ENCODE measurements at regions not wholly inside any gene's neighbourhood (a gene's known extent, or its start where the extent isn't known, plus 50 kb on each side); places are given as distances from the start of the nearest gene placed in this dataset.
"Not testable (repeated sequence)": the region's sequence is repeated elsewhere in the genome, so short reads cannot be mapped to it uniquely, and the experiment has no call there.

DNA sequence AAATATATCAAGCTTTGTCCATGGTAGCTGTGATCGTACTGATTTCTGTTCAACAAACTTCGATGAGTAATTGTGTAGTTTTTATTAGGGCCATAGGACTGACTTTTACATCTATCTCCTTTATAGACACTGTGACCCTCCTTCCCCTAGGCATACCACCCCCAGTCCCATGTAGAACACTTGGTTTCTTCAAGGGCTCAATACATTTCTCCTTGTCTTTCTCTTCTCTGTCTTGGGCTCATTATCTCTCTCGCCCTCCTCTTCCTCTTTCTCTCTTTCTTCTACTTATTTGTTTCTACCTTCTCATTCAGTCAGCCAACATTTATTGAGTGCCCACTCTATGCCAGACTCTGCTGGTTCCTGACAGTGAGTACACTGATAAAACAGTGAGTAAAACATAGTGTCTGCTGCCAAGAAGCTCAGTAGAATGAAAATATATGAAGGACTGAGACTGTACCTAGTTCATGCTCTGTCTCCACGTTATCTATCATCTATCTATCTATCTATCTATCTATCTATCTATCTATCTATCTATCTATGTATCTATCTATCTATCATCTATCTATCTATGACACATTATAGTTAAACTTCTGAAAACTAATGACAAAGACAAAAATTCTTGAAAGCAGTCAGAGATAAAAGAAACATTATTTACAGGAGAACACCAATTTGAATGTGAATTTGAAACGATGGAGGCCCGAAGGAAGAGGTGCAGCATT is 122.8 kb downstream of the RBMX2 start:
- H3K27me3 ChIP-seq (ENCODE audit: insufficient read depth, low read length): no peaks in the 10 kb centered on the region
- H3K9me3 ChIP-seq (ENCODE audit: low read length): no peaks in the 10 kb centered on the region
- H3K4me3 ChIP-seq (ENCODE audit: low read length): no peak overlapping the region
- peak overlapping the region; percentile 40 for H2AFZ ChIP-seq (ENCODE audit: low read depth, low read length)
- no peaks in the 10 kb centered on the region for H3K36me3 ChIP-seq (ENCODE audit: insufficient read depth, low read length)
- H3K4me1 ChIP-seq (ENCODE audit: insufficient read depth, low read length): no peaks in the 10 kb centered on the region

DNA sequence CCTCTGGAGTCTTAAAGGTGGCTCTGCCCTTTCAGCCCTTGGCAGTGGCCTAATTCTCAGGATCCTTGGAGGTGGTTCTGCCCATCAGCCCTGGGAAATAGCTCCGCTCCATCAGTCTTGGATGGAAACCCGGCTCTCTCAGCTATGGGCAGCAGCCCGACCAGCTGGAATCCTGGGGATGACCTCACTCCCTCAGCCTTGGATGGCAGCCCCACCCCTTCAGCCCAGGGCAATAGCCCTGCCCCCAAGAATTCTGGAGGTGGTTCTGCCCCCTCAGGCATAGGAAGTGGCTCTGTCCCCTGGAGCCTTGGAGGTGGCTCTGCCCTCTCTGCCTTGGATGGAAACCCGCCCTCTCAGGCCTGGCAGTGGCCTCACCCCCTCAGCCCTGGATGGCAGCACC is 127.7 kb downstream of the RBMX2 start:
- no peaks in the 10 kb centered on the region for H3K4me1 ChIP-seq (ENCODE audit: insufficient read depth, low read length)

DNA sequence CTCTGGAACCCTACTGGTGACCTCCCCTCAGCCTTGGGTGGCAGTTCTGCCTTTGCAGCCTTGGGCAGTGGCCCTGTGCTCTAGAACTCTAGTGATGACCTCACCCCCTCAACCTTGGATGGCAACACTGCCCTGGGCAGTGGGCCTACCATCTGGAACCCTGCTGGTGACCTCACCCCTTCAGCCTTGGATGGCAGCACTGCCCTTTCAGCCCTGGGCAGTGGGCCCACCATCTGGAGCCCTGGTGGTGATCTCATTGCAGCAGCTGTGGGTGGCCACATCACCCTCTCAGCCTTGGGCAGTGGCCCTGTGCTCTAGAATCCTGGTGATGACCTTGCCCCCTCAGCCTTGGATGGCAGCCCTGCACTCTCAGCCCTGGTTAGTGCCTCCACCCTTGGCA is 129.3 kb downstream of the RBMX2 start:
- H2AFZ ChIP-seq (ENCODE audit: low read depth, low read length): no peak overlapping the region
- H3K9me3 ChIP-seq (ENCODE audit: low read length): no peaks in the 10 kb centered on the region
- H3K4me1 ChIP-seq (ENCODE audit: insufficient read depth, low read length): no peaks in the 10 kb centered on the region
- H3K36me3 ChIP-seq (ENCODE audit: insufficient read depth, low read length): no peaks in the 10 kb centered on the region
- no peak overlapping the region for H3K4me3 ChIP-seq (ENCODE audit: low read length)
- H3K27me3 ChIP-seq (ENCODE audit: insufficient read depth, low read length): peaks cover 9% of the 10 kb centered on the region

More for the DNA sequence above, 127.7 kb downstream of the RBMX2 start:
- Histone ChIP-seq H2AFZ (ENCODE audit: low read depth, low read length) (no peak overlapping the region), H3K27me3 (ENCODE audit: insufficient read depth, low read length) (peaks cover 8% of the 10 kb centered on the region), H3K9me3 (ENCODE audit: low read length) (no peaks in the 10 kb centered on the region), H3K36me3 (ENCODE audit: insufficient read depth, low read length) (no peaks in the 10 kb centered on the region), H3K4me3 (ENCODE audit: low read length) (no peak overlapping the region)

DNA sequence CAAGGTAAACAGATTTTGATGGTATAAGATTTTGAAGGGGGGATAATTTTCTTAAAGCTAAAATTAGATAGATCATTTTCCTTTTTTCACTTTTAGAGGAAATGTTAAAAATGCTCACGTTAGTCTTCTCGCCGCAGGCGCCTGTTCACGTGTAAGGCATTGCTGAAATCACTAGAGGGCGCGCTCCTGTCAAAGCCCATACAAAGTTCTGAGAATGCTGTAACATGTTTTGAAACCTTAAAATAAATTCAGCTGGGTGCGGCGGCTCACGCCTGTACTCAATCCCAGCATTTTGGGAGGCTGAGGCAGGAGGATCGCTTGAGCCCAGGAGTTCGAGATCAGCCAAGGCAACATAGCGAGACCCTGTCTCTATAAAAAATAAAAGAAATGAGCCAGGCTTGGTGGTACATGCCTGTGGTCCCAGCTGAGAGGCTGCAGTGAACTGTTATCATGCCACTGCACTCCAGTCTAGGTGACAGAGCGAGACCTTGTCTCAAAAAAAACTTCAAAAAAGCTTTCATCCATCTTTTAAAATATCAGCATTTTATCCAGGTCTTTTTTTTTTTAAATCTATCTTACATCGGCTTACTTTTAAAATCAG is 138.0 kb downstream of the RBMX2 start:
- Histone ChIP-seq H3K9me3 (ENCODE audit: low read length) (no peaks in the 10 kb centered on the region), H3K4me1 (ENCODE audit: insufficient read depth, low read length) (no peaks in the 10 kb centered on the region), H3K36me3 (ENCODE audit: insufficient read depth, low read length) (no peaks in the 10 kb centered on the region), H2AFZ (ENCODE audit: low read depth, low read length) (no peak overlapping the region), H3K4me3 (ENCODE audit: low read length) (no peak overlapping the region), H3K27me3 (ENCODE audit: insufficient read depth, low read length) (peaks cover 18% of the 10 kb centered on the region)

DNA sequence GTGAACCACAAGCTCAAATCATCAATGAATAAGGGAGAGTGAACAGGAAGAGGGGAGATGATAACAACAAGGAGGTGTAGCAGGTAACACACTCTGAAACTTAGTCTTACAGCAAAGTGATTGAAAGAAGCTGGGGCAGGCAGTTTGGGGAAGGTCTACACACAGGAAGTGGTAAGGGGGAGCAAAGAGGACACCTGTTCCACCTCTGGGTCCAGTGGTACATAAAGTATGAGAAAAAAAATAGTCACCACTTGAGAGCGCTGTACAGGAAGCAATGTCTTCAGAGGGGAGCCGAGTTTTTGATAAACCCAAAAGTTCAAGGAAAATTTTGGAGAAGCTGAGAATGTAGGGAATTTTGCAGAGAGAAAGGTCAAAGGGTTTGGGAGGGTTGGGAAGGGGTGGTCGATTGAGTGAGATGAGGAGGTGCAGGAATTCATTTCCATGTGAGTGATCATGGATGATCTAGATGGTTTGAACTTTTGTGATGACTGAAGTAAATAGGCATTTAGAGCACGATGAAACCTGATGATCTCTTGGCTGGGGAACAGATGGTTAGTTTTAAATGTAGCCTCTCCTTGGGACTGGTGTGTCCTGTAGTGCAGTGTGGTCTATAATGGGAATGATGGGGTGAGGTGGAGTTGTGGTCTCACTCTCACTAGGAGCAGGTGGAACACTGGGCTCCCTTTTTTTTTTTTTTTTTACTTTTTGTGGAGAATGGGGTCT is 142.0 kb downstream of the RBMX2 start:
- H3K36me3 ChIP-seq (ENCODE audit: insufficient read depth, low read length): no peaks in the 10 kb centered on the region
- no peaks in the 10 kb centered on the region for H3K4me1 ChIP-seq (ENCODE audit: insufficient read depth, low read length)
- H3K4me3 ChIP-seq (ENCODE audit: low read length): no peak overlapping the region
- peaks cover 4% of the 10 kb centered on the region for H3K27me3 ChIP-seq (ENCODE audit: insufficient read depth, low read length)
- H2AFZ ChIP-seq (ENCODE audit: low read depth, low read length): no peak overlapping the region
- H3K9me3 ChIP-seq (ENCODE audit: low read length): no peaks in the 10 kb centered on the region

DNA sequence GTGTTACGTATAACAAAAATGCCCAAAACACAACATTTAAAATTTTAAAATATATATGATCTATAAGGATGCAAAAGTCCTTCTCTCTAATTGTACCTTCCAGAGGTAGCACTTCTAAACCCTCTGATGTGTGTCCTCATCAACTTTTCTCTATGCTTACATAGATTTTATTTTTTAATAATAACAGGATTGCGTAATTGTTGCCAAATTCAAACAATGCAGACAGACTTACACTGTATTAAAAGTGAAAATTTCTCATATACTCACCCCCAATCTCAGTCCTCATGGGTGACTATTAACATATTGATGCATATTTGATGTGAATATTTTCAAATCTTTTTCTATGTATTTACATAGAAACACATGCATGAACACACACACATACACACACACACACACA is 144.0 kb downstream of the RBMX2 start:
- Histone ChIP-seq H2AFZ (ENCODE audit: low read depth, low read length) (no peak overlapping the region), H3K9me3 (ENCODE audit: low read length) (no peaks in the 10 kb centered on the region), H3K4me1 (ENCODE audit: insufficient read depth, low read length) (no peaks in the 10 kb centered on the region), H3K27me3 (ENCODE audit: insufficient read depth, low read length) (peaks cover 4% of the 10 kb centered on the region), H3K4me3 (ENCODE audit: low read length) (no peak overlapping the region), H3K36me3 (ENCODE audit: insufficient read depth, low read length) (no peaks in the 10 kb centered on the region)

DNA sequence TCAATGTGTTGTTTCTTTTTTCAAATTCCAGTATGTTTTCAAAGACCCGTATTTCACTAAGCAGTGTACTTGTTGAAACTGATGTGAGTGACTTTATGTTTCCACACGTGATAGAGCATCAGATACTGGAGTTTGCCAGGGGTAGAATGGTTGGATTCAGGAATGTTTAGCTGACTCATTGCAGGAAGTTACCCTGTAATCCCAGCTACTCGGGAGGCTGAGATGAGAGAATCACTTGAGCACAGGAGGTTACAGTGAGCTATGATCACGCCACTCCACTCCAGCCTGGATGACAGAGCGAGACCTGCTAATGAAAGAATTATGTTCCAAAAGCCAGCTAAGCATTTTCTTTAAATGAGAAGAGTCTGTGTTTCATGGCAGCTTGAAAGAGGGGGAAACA is 147.6 kb downstream of the RBMX2 start:
- peaks cover 15% of the 10 kb centered on the region for H3K27me3 ChIP-seq (ENCODE audit: insufficient read depth, low read length)
- H3K4me3 ChIP-seq (ENCODE audit: low read length); H3K9me3 ChIP-seq (ENCODE audit: low read length); H3K4me1 ChIP-seq (ENCODE audit: insufficient read depth, low read length); H2AFZ ChIP-seq (ENCODE audit: low read depth, low read length); H3K36me3 ChIP-seq (ENCODE audit: insufficient read depth, low read length): not testable (repeated sequence)

DNA sequence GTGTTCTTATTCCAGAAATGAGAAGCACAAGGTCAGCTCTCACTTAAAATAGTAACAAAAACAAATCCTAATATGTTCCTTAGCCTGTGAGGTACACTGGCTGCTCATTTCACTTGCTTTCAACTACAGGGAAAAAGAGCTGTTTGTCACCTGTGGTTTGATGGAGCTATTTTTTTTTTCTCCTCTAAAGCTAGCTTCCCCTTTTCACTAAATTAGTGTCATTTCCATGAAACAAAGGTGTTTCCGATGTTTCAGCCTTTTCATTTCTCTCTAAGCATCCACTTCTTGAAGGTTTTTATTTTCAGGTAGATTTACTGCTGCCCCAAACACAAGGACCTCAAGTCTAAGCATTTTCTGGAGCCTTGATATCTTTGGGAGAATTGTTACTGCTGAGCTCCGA is 148.6 kb downstream of the RBMX2 start:
- peaks cover 15% of the 10 kb centered on the region for H3K27me3 ChIP-seq (ENCODE audit: insufficient read depth, low read length)
- no peak overlapping the region for H2AFZ ChIP-seq (ENCODE audit: low read depth, low read length)
- H3K4me3 ChIP-seq (ENCODE audit: low read length): no peak overlapping the region
- H3K9me3 ChIP-seq (ENCODE audit: low read length): no peaks in the 10 kb centered on the region
- H3K4me1 ChIP-seq (ENCODE audit: insufficient read depth, low read length): no peaks in the 10 kb centered on the region
- no peaks in the 10 kb centered on the region for H3K36me3 ChIP-seq (ENCODE audit: insufficient read depth, low read length)

DNA sequence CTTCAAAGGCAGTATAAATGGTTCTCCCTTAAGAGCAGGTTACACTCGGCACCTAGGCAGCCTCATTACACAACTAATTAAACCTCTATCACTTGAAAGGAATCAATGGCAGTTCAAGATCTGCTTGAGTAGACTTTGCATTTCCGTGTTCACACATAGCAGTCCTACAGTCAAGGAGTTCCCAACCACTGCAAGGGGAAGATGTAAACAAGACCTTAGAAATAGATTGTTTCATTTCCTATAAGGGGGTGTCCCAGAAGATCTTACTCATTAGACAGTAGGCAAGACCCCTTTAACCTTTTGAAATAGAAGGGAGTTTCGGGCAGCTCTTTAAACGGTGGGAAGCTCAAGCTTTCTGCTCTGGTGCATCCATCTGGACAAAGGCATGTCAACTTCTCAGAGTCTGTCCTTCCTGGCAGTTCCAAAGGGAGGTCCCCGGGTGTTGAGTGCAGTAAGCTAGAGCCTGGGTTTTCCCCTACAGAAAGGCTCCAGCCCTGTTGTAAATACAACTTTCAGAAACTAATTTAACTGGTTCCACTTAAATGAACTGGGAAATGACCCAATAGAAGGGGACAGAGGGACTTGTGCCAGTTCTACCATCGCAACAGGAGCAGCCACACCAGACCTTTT is 150.8 kb downstream of the RBMX2 start:
- no peaks in the 10 kb centered on the region for H3K36me3 ChIP-seq (ENCODE audit: insufficient read depth, low read length)
- no peak overlapping the region for H3K4me3 ChIP-seq (ENCODE audit: low read length)
- no peaks in the 10 kb centered on the region for H3K9me3 ChIP-seq (ENCODE audit: low read length)
- no peak overlapping the region for H2AFZ ChIP-seq (ENCODE audit: low read depth, low read length)
- peaks cover 14% of the 10 kb centered on the region for H3K27me3 ChIP-seq (ENCODE audit: insufficient read depth, low read length)
- no peaks in the 10 kb centered on the region for H3K4me1 ChIP-seq (ENCODE audit: insufficient read depth, low read length)

DNA sequence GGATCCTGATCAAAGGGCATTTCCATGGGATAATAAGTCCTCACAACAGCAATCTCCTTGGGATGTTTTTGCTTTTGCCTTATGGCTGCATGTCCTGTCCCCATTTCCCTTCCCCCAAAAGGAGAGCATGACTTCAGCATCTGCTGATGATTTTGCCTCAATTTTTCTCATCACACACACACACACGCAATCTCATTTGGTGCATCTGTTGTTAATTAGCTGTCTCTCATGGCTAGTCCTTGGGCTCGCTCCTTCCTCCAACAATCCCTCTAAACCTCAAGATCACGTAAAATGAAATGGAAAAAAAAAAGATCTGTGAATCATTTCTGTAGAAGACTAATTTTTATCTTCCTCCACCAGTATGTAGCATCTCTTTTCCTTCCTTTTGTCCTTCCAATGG is 153.6 kb downstream of the RBMX2 start:
- no peaks in the 10 kb centered on the region for H3K4me1 ChIP-seq (ENCODE audit: insufficient read depth, low read length)
- H3K36me3 ChIP-seq (ENCODE audit: insufficient read depth, low read length): no peaks in the 10 kb centered on the region
- H3K27me3 ChIP-seq (ENCODE audit: insufficient read depth, low read length): peaks cover 11% of the 10 kb centered on the region
- H3K9me3 ChIP-seq (ENCODE audit: low read length): no peaks in the 10 kb centered on the region
- H2AFZ ChIP-seq (ENCODE audit: low read depth, low read length): no peak overlapping the region
- no peak overlapping the region for H3K4me3 ChIP-seq (ENCODE audit: low read length)

DNA sequence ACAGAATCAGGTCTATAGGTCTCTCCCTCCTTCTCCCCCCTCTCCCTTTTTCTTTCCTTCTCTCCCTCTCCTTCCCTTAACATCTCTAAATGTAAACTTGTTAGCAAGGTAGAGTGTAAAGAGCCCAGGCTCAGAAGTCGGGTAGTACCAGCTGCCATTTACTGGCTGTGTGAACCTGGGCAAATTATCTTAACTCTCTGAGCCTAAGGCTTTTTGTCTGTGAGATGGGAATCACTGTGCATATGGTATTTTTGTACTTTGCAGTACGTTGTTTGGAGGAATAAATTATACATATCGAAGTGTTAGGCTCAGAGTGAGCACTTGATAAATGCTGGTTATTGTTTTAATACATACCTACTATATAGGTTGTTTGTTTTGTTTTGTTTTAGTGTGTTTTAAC is 154.0 kb downstream of the RBMX2 start:
- Histone ChIP-seq H3K4me3 (ENCODE audit: low read length) (no peak overlapping the region), H3K27me3 (ENCODE audit: insufficient read depth, low read length) (peaks cover 11% of the 10 kb centered on the region), H2AFZ (ENCODE audit: low read depth, low read length) (no peak overlapping the region), H3K9me3 (ENCODE audit: low read length) (no peaks in the 10 kb centered on the region), H3K36me3 (ENCODE audit: insufficient read depth, low read length) (no peaks in the 10 kb centered on the region), H3K4me1 (ENCODE audit: insufficient read depth, low read length) (no peaks in the 10 kb centered on the region)

DNA sequence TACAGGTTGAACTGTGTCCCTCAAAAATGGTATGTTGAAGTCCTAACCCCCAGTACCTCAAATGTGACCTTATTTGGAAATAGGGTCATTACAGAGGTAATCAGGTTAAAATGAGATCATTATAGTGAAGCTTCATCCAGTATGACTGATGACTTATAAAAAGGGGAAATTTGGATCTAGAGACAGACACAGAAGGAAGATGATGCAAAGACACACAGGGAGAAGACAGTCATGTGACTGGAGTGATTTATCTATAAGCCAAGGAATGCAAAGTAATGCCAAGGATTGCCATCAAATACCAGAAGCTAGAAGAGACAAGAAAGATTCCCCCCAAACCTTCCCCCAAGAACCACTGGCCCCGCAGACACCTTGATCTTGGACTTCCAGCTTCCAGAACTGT is 155.2 kb downstream of the RBMX2 start:
- H3K4me3 ChIP-seq (ENCODE audit: low read length): no peak overlapping the region
- peaks cover 4% of the 10 kb centered on the region for H3K27me3 ChIP-seq (ENCODE audit: insufficient read depth, low read length)
- no peak overlapping the region for H2AFZ ChIP-seq (ENCODE audit: low read depth, low read length)
- H3K4me1 ChIP-seq (ENCODE audit: insufficient read depth, low read length): no peaks in the 10 kb centered on the region
- H3K9me3 ChIP-seq (ENCODE audit: low read length): no peaks in the 10 kb centered on the region
- H3K36me3 ChIP-seq (ENCODE audit: insufficient read depth, low read length): no peaks in the 10 kb centered on the region

DNA sequence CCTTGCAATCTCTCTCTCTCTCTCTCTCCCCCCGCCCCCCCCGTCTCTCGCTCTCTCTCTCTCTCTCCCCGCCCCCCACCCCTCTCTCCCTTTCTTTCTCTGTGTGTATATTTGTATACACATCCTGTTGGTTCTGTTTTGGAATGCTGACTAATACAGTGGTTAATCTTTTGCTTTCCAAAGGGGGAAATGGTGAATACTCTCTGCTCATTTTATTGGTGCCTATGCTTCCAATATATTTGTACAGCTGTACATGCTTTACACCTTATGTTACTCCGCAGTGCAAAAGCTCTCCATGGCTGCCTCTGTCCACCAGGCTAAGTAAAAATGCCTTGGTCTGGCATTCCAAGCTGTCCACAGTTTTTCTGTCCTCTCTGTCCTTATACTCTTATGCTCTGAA is 158.8 kb downstream of the RBMX2 start:
- H2AFZ ChIP-seq (ENCODE audit: low read depth, low read length): no peak overlapping the region
- H3K4me3 ChIP-seq (ENCODE audit: low read length): no peak overlapping the region
- no peaks in the 10 kb centered on the region for H3K27me3 ChIP-seq (ENCODE audit: insufficient read depth, low read length)
- no peaks in the 10 kb centered on the region for H3K9me3 ChIP-seq (ENCODE audit: low read length)
- no peaks in the 10 kb centered on the region for H3K36me3 ChIP-seq (ENCODE audit: insufficient read depth, low read length)
- H3K4me1 ChIP-seq (ENCODE audit: insufficient read depth, low read length): no peaks in the 10 kb centered on the region

Measured in neuron (in vitro differentiated cells).